AG08395 (cell line): ENCODE measurements at regions not wholly inside any gene's neighbourhood (a gene's known extent, or its start where the extent isn't known, plus 50 kb on each side); places are given as distances from the start of the nearest gene placed in this dataset.

Experiments
- DNase-seq: peaks from one replicate; pipeline ENCODE4 v3.0.0; 2012; ENCODE audit warnings: mixed read lengths, low spot score

DNA sequence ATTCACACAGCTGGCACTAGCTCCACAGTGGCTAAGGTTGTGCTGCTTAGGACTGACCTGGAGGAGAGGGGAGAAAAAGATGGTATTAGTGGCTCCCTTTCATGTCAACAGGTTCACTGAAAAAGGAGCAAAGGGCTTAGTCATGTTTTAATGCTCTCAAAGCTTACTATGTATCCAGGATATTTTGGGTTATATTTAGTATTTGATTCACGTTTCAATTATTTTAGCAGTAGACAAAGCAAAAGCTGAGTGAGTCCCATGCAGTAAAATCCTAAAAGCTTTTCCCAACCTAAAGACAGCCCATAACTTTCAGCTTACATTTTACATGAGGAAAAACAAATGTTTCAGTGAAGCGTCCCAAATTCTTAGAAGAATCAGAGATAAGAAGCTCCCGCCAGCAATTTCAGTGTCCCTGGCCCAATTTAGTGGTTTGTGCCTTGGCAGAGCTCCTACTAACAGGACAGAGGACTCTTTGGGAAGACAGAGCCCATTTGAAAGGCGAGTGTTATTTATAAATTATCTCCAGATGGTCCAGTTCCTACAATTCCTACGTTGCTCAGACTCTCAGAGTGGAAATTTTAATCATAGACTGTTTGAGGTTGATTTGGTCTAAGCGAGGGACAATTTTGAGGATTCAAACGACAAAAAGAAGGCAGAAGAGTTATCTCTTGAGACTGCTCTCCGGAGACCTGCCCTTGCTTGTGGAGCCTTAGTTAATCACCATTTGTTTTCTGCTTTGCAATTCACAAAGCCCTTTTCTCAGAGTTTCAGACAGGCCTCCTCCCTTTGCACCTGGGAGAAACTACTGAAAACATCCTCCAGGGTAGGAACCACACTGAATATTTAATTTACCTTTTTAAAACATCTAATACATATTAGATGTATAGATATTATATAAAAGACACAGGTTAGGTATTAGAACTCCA lies 225.0 kb upstream of the ANKRD55 start:
- peak; percentile 69 for DNase-seq

DNA sequence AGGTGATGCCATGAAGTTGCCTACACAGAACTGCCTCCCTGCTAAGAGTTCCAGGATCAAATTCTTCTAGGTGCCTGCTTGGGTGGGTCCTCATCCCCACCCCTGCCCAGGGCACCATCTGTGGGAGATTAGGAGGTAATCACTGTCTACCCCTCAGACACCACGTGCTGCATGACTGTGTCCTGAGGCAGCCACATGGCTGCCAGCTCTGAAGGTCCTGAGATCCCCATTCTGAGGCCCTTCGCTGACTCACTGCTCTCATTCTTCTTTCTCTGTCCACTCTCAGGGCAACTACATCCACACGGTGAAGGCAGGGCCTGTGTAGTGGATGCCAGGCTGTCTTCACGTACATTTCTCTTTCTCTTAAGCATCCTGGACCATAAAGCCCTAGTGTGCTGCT lies 222.9 kb upstream of the ANKRD55 start:
- DNase-seq = peak; percentile 86

DNA sequence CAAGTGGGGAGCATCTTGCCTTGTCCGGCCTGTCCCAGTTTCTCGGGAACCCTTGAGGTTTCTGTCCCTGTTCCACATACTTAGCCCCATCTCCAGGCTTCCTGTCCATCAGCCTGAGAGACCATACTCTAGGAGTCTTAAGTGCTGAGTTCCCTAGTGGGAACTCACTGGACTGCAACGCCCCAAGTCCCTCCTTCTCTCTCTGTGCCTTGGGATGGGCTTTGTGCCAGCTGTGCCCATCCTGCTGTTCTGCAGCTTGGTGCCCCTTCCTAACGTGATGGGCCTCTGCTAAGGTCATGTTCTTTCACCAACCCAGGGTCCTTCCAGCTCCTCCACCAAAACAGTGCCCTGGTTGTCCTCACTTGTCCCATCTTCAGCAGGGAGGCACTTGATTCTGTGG lies 222.3 kb upstream of the ANKRD55 start:
- DNase-seq = no peak

- no peak for DNase-seq
Measured at GRCh38 chr5:56454219-56454862, 221.2 kb upstream of the ANKRD55 start.

DNA sequence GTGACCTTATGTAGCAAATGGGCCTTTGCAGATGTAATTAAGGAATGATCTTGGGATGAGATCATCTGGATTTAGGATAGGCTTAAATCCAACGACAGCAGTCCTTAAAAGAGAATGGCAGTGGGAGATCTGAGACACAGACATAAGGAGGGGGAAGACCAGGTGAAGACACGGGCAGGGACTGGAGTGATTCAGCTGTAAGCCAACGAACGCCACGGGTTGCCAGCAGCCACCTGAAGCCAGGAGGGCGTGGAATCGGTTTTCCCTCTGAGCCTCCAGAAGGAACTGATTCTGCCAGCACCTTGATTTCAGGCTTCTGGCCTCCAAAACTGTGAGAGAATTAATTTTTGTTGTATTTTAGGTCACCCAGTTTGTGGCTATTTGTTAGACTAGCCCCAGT lies 218.6 kb upstream of the ANKRD55 start:
- DNase-seq = no peak

DNA sequence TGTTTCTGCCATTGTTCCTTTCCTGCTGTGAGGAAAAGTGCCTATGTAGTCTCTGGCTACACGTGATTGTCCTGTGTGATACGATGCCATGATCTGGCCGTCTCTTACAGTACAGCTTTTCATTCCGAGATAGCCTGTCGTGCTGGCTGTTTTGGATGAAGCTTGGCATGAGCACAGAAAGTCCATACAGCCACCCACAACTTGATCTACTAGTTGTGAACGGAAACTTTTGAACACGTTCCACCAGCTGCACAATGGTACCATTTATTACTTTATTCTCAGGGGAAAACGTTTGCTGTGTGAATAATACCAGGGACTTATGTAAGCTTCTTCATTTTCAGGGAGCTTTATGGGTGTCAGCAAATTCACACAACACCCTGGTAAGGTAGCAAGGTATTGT lies 217.6 kb upstream of the ANKRD55 start:
- DNase-seq = no peak

DNA sequence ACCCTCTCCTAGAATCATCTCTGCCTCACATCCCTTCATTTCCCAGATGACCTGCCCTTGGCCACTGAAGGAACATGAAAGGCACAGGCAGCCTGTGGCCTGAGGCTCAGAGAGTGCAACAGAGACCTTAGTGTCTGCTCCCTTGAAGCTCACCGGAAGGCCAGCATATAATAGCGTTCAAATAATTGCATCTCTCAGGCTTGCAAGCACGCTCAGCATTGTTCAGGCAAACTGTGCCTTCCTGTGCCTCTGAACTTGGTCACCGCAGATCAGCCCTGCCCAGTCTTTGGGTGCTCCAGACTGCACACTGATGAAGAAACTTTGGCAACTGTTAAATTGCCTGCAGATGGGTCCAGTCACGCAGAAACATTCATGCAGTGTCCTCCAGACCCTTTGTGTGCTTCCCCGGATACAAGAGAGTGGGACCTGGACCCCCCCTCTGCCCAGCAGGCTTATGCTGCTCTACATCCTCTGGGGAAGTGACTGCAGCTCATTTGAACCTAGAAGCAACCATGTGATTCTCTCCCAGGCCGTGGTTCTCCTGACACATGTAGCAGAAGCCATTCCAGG lies 216.0 kb upstream of the ANKRD55 start:
- DNase-seq = peak; percentile 23

DNA sequence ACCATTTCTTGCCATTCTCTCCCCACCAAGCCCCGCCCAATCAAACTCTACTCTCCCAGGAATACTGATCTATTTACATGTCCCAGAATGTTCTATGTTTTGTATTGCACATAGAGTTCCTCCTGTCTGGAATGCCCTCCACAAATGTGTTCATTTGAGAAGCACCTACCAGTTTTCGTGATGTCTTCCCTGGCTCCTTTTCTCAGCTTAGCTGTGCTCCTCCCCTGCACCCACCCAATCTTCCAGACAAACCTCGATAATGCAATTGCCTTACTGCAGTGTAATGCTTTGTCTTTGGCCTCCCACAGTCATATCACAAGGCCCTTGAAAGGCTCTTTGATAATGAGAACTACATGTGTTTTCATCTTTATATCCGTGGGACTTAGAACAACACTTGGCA lies 214.5 kb upstream of the ANKRD55 start:
- DNase-seq = no peak

GRCh38 chr5:56447232-56447631 lies 214.1 kb upstream of the ANKRD55 start:
- DNase-seq = no peak

DNA sequence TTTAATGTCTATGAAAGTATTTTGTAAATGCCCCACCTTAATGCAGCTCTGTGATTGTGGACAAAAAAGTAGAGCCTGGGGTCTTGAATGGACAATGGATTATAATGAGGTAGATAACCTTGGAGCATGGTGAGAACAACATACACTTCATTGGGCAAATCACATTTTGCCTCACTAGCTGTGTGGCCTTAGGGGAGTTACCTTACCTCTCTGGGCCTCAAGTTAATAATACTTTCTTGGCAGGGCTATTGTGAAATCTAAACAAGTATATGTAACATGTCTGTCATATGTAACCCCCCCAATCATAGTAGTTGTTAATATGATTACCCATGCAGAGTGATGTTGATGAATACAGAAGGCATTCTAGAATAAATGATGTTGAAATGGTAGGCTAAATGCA lies 213.6 kb upstream of the ANKRD55 start:
- no peak for DNase-seq

GRCh38 chr5:56443826-56444225 lies 210.7 kb upstream of the ANKRD55 start:
- no peak for DNase-seq

DNA sequence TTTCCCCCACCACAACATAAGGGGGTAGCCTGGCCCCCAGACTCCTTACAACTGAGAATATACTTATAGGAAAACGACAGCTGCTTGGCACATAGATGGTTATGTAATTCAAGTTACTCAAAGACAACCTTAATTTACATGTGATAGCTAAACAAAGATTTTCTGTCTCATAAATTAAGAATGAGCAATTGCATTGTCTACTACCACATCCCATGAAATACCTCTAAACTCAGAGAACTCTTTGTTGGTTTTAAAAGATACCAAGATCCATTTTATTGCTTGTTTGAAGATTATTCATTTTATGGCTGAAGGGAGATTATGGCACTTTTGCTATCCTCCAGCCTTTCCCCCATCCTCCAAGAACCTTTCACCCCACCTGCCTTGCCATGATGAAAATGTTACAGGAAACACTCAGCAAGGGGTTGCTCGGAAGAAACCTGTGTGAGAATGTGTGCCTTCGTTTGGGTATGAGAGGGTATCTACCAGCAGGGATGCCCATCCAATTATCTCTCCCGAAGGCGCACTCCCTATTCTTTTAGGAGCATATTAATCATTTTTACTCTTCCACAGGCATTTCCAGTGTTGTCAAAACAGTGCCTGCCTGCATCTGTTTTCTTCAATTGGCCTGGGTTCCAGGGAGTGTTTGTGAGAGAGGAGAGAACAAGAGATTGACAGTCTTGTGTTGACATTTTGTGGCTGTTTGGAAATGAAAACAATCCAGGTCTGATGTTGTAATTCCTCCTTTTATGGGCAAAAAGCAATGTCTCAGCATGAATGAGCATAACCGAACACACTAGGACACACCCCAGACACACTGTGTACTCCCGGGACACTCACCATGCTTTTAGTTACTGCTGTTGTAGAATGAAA lies 208.0 kb upstream of the ANKRD55 start:
- peak; percentile 84 for DNase-seq

GRCh38 chr5:56434986-56435385 lies 201.9 kb upstream of the ANKRD55 start:
- no peak for DNase-seq

DNA sequence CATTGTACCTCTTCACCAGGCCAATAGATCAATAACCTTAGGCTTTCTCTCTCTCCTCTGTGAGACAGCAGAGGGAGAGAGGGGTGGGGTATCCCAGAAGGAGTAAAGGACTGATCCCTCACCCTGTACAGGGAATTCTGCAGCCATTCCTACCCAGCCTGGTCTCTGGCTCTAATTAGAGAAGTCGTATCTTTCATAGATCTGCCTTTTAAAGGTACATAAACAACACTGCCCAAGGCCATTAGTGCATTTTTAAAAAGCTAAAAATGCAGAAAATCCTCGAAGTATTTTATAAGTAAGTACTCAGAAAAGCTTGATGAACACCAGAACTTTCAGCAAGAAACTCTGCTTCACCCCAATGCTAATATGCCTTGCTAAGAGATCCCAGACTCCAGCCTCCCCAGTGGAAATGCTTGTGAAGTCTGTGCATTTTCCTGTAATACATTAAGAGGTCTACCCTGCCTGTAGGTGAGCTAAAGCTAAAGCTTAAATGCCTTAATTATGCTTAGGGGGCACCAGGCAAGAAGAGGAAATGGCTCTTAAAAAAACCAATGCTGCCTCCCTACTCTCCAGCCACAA lies 200.0 kb upstream of the ANKRD55 start:
- DNase-seq = no peak

GRCh38 chr5:56432321-56432720 lies 199.2 kb upstream of the ANKRD55 start:
- no peak for DNase-seq

GRCh38 chr5:56430422-56430821 lies 197.3 kb upstream of the ANKRD55 start:
- no peak for DNase-seq

DNA sequence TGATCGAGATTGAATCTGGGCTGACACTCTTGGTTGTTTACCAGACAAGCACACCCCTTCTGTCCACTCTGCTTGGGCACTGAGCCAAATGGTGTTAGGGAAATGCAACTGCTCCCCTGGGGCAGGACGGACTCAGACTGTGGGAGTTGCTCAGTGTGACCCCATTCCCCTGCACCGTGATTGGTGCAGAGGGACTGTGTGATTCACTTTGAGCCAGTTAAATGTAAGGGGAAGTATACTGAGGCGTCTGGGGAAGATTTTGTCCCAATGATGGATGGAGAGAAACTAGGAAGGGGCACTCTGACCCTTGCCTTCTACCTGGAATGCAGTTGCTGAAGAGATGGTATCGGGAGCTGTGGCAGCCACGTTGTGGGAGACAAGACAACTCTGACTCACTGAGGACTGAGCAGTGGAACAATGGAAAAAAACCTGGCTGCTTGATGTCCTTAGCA lies 196.0 kb upstream of the ANKRD55 start:
- no peak for DNase-seq

GRCh38 chr5:56426693-56427092 lies 193.6 kb upstream of the ANKRD55 start:
- DNase-seq = no peak

GRCh38 chr5:56422076-56422762 lies 189.1 kb upstream of the ANKRD55 start:
- no peak for DNase-seq

DNA sequence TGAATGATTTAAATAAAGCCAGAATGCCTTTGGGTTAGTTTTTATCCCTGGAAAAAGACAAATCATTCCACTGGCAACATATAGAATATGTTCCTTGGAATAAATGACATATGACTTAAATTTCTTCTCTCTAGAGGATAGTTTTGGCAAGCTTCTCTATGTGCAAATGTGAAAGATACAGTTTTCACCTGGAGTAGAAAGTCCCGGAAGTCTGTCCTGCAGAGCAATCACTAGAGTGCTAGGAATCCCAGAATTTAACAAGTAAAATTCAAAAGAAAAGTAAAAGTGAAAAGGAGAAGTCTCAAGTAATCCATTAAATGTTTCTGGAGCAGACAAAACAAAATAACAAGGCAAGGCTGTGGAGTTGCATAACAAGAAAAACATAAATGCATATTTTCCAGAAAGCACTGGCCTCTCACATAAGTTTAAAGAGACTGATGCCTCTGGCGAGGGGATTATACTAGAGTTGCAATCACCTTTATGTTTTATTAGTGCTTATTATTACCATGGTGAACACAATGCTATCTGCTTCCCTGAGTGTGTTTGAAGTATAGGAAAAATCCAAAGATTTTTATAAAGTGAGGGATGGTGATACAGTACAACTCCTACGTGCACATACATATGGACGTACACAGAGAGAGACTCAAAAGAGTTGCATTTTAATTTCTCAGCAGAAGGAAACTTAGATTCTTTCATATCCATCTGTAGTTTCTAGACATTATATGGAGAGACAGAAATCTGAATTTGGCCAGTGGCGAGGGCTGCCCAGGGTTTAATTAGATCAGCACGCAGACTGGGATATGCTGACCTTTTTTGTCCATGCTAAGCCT lies 188.3 kb upstream of the ANKRD55 start:
- no peak for DNase-seq
